Activated naive CD4-positive, alpha-beta T cell treated with anti-CD3 and anti-CD28 coated beads, Interleukin-2, amount 50 U/mL, for 72 hours (primary cell): ENCODE measurements at regions not wholly inside any gene's neighbourhood (a gene's known extent, or its start where the extent isn't known, plus 50 kb on each side); places are given as distances from the start of the nearest gene placed in this dataset.
A peak's percentile ranks its signal among the peaks of the same experiment; 100 is the strongest.

Experiments used
- ATAC-seq, 2 donors: fragments of 150-1000 bp; cut with Tn5 transposase; 2 replicates each; pipeline ENCODE4 v1.10.0; 2021; ENCODE audit warnings: mild to moderate bottlenecking in 2 of 2, moderate library complexity in 2 of 2
- DNase-seq, 2 donors: peaks; one replicate each; pipeline ENCODE4 v3.0.0; 2021 to 2022; ENCODE audit warnings: low spot score in 2 of 2
- H3K27ac Mint-ChIP-seq, 2 donors: one replicate each; pipeline ENCODE4 v1.8.0; 2022; ENCODE audit warnings: mild to moderate bottlenecking in 2 of 2, mixed read lengths in 2 of 2
- H3K36me3 Mint-ChIP-seq, 2 donors: one replicate each; pipeline ENCODE4 v1.8.0; 2022; ENCODE audit warnings: mixed read lengths in 2 of 2
- H3K9me3 Mint-ChIP-seq, 2 donors: one replicate each; pipeline ENCODE4 v1.8.0; 2022; ENCODE audit warnings: mixed read lengths in 2 of 2

GRCh38 chr21:38709876-38710275 is 95.9 kb upstream of the ETS2 start:
- no peak overlapping the region for H3K27ac Mint-ChIP-seq
- no peaks in the 10 kb centered on the region for H3K36me3 Mint-ChIP-seq
- DNase-seq (no peak), ATAC-seq (no peak)
- no peaks in the 10 kb centered on the region for H3K9me3 Mint-ChIP-seq

- Mint-ChIP-seq H3K27ac (no peak overlapping the region), H3K9me3 (no peaks in the 10 kb centered on the region), H3K36me3 (no peaks in the 10 kb centered on the region)
- ATAC-seq, result no peak
- DNase-seq, result no peak
Measured at GRCh38 chr21:38712071-38712470, 93.7 kb upstream of the ETS2 start.

GRCh38 chr21:38712664-38713063 is 93.1 kb upstream of the ETS2 start:
- ATAC-seq (no peak), DNase-seq (no peak)
- no peaks in the 10 kb centered on the region for H3K9me3 Mint-ChIP-seq
- H3K36me3 Mint-ChIP-seq, result no peaks in the 10 kb centered on the region
- no peak overlapping the region for H3K27ac Mint-ChIP-seq

- no peaks in the 10 kb centered on the region for H3K36me3 Mint-ChIP-seq
- ATAC-seq (no peak), DNase-seq (no peak)
Measured at GRCh38 chr21:38714039-38714817, 91.5 kb upstream of the ETS2 start.

GRCh38 chr21:38714999-38715398 is 90.7 kb upstream of the ETS2 start:
- no peaks in the 10 kb centered on the region for H3K9me3 Mint-ChIP-seq
- H3K36me3 Mint-ChIP-seq, result no peaks in the 10 kb centered on the region
- no peak overlapping the region for H3K27ac Mint-ChIP-seq
- DNase-seq, result no peak
- ATAC-seq, result no peak

More at GRCh38 chr21:38714039-38714817, 91.5 kb upstream of the ETS2 start:
- Mint-ChIP-seq H3K27ac (no peak overlapping the region), H3K9me3 (no peaks in the 10 kb centered on the region)

GRCh38 chr21:38716088-38716487 is 89.6 kb upstream of the ETS2 start:
- H3K27ac Mint-ChIP-seq, result no peak overlapping the region
- no peak for DNase-seq
- H3K9me3 Mint-ChIP-seq, result no peaks in the 10 kb centered on the region
- H3K36me3 Mint-ChIP-seq, result no peaks in the 10 kb centered on the region
- ATAC-seq, result no peak

- no peak overlapping the region for H3K27ac Mint-ChIP-seq
- H3K36me3 Mint-ChIP-seq, result no peaks in the 10 kb centered on the region
- H3K9me3 Mint-ChIP-seq, result no peaks in the 10 kb centered on the region
- ATAC-seq (no peak), DNase-seq (no peak)
Measured at GRCh38 chr21:38716942-38717341, 88.8 kb upstream of the ETS2 start.

- Mint-ChIP-seq H3K27ac (no peak overlapping the region), H3K9me3 (no peaks in the 10 kb centered on the region), H3K36me3 (no peaks in the 10 kb centered on the region)
- ATAC-seq, result no peak
- DNase-seq, result no peak
Measured at GRCh38 chr21:38718481-38718880, 87.2 kb upstream of the ETS2 start.

- DNase-seq, result no peak
- Mint-ChIP-seq H3K36me3 (peaks cover 0 to 9% of the 10 kb centered on the region in 2 donors), H3K9me3 (peaks cover 8% of the 10 kb centered on the region in 2 donors), H3K27ac (no peak overlapping the region)
- ATAC-seq, result no peak
Measured at GRCh38 chr21:38720074-38720473, 85.7 kb upstream of the ETS2 start.

- Mint-ChIP-seq H3K36me3 (peaks cover 0 to 10% of the 10 kb centered on the region in 2 donors), H3K27ac (no peak overlapping the region), H3K9me3 (peaks cover 9 to 17% of the 10 kb centered on the region in 2 donors)
- DNase-seq (no peak), ATAC-seq (no peak)
Measured at GRCh38 chr21:38721055-38721454, 84.7 kb upstream of the ETS2 start.

- peaks cover 9 to 17% of the 10 kb centered on the region in 2 donors for H3K9me3 Mint-ChIP-seq
- H3K36me3 Mint-ChIP-seq, result peaks cover 0 to 10% of the 10 kb centered on the region in 2 donors
- ATAC-seq, result no peak
Measured at GRCh38 chr21:38721958-38722357, 83.8 kb upstream of the ETS2 start.

GRCh38 chr21:38725196-38726157 is 80.3 kb upstream of the ETS2 start:
- ATAC-seq (no peak), DNase-seq (no peak)
- Mint-ChIP-seq H3K36me3 (peaks cover 0 to 10% of the 10 kb centered on the region in 2 donors), H3K9me3 (peaks cover 9 to 17% of the 10 kb centered on the region in 2 donors), H3K27ac (no peak overlapping the region)

More at GRCh38 chr21:38721958-38722357, 83.8 kb upstream of the ETS2 start:
- DNase-seq, result no peak
- H3K27ac Mint-ChIP-seq, result no peak overlapping the region

GRCh38 chr21:38726482-38726881 is 79.2 kb upstream of the ETS2 start:
- peaks cover 0 to 10% of the 10 kb centered on the region in 2 donors for H3K36me3 Mint-ChIP-seq
- no peak overlapping the region for H3K27ac Mint-ChIP-seq
- ATAC-seq, result no peak
- H3K9me3 Mint-ChIP-seq, result peaks cover 9 to 17% of the 10 kb centered on the region in 2 donors
- no peak for DNase-seq

GRCh38 chr21:38729291-38729690 is 76.4 kb upstream of the ETS2 start:
- ATAC-seq (no peak), DNase-seq (no peak)
- H3K36me3 Mint-ChIP-seq, result peaks cover 0 to 12% of the 10 kb centered on the region in 2 donors
- no peak overlapping the region for H3K27ac Mint-ChIP-seq
- peaks cover 9 to 17% of the 10 kb centered on the region in 2 donors for H3K9me3 Mint-ChIP-seq

GRCh38 chr21:38729754-38730379 is 75.9 kb upstream of the ETS2 start:
- Mint-ChIP-seq H3K36me3 (peaks cover 0 to 7% of the 10 kb centered on the region in 2 donors), H3K27ac (no peak overlapping the region), H3K9me3 (peaks cover 3 to 11% of the 10 kb centered on the region in 2 donors)
- no peak for ATAC-seq
- DNase-seq, result no peak

- ATAC-seq (peak; percentile 54 to 73), DNase-seq (peak; percentile 73 to 88)
- no peaks in the 10 kb centered on the region for H3K9me3 Mint-ChIP-seq
- peaks cover 0 to 4% of the 10 kb centered on the region in 2 donors for H3K36me3 Mint-ChIP-seq
- peak overlapping the region in 1 of 2 donors; percentile 79 for H3K27ac Mint-ChIP-seq
Measured at GRCh38 chr21:38733972-38734546, 71.7 kb upstream of the ETS2 start.
